GM19397 (cell line): ENCODE measurements at regions not wholly inside any gene's neighbourhood (a gene's known extent, or its start where the extent isn't known, plus 50 kb on each side); places are given as distances from the start of the nearest gene placed in this dataset.

Source experiments
- ATAC-seq: cut with Tn5 transposase; IDR thresholded peaks from one replicate; pipeline ENCODE4 v1.9.1; 2021; ENCODE audit warnings: mild to moderate bottlenecking, moderate library complexity; ENCODE audit not compliant: unreplicated experiment

DNA sequence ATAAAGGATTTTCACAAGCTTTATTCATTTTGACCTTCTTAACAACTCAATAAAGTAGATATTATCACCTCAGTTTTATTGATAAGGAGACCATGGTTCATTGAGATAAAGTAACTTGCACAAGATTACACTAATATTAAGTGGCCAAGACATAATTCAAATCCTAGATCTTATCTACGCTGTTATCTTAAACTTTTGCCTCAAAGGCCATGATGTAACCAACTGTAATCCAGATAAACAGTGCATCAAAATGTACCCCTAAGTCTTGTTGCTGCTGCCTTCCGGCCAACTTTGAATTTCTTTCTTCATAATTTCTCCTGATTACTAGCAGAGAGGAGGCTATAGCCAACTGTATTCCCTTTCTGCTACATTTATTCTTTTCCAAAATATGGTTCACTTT is 1094.8 kb upstream of the PIK3C3 start:
- no peak for ATAC-seq

DNA sequence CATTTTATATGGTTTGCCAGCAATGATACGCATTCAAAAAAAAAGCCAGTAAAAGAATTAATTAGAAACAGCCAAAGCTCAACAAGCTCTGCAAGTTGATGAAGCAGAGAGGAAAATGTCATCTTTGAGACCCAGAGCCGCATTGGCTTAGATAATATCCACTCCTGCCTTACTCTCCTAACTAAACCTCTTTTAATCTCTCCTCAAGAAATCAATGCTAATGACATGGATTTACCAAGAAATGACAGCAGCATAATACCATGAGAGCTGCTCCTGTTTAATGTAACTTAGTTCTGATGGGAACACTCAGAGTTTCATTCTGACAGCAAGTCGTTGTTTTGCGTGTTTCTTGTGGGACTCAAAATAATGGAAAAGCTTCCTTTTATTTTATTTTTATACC is 1099.4 kb upstream of the PIK3C3 start:
- no peak for ATAC-seq

- no peak for ATAC-seq
These were observed 1102.6 kb upstream of the PIK3C3 start for GRCh38 chr18:40852406-40852805.

DNA sequence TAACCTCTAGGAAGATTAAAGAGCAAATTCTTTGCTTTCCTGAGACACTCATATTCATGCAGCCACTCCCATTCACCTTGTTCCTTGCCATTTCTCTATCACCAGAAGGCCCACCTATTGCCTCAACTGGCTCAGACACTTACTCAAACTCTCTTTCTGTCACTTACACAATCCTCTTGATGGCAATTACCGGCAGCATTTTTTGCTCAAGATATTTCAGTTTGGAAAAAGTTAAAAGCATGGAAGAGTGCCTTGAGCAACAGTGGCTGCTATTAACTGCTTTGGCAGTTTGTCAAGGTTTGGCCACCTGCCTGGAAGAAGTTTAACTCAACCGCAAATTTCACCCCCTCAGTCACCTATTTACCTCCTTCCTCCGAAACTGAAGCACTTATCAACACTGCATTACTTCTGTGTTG is 1104.0 kb upstream of the PIK3C3 start:
- no peak for ATAC-seq

GRCh38 chr18:40849886-40850285 is 1105.1 kb upstream of the PIK3C3 start:
- no peak for ATAC-seq

DNA sequence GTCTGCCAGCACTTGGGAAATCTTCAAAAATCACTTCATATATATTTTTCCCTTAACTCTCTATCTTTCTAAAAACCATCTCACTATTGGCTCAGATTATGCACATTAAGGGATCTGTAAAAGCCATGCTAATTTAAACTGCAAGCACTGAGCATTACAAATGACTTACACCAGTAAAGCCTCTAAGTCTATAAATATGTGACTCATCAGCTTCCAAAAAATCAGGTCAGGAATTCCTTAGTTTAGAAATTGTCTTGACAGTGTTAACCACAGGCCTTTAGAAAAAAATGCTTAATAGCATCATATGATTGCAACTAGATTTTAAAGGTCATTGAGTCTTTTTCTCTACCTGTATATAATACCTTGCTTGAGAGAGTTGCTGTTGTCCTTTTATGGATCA is 1113.6 kb upstream of the PIK3C3 start:
- ATAC-seq = no peak

GRCh38 chr18:40841063-40841462 is 1114.0 kb upstream of the PIK3C3 start:
- no peak for ATAC-seq

DNA sequence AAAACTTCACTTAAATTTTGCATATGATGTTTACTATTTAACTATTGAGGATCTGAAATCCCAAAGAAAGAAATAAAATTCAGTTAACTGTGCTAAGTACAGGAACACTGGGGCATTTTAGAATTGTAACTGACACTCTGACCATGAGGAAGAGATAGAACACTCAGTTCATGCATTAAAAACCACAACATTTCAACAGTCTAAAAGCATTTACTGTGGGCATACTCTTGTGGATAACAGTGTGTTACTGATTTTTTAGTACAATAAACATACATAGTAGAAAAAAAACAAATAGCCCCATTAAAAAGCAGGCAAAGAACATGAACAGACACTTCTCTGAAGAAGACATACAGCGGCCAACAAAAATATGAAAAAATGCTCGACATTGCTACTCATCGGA is 1122.7 kb upstream of the PIK3C3 start:
- no peak for ATAC-seq

DNA sequence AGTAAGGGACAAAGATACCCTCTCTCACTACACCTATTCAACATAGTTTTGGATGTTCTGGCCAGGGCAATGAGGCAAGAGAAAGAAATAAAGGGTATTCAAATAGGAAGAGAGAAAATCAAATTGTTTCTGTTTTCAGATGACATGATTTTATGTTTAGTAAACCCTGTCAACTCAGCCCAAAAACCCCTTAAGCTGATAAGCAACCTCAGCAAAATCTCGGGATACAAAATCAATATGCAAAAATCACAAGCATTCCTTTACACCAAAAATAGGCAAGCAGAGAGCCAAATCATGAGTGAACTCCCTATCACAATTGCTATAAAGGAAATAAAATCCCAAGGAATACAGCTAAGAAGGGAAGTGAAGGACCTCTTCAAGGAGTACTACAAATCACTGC is 1130.7 kb upstream of the PIK3C3 start:
- ATAC-seq = no peak

GRCh38 chr18:40821596-40822243 is 1133.3 kb upstream of the PIK3C3 start:
- ATAC-seq = no peak

DNA sequence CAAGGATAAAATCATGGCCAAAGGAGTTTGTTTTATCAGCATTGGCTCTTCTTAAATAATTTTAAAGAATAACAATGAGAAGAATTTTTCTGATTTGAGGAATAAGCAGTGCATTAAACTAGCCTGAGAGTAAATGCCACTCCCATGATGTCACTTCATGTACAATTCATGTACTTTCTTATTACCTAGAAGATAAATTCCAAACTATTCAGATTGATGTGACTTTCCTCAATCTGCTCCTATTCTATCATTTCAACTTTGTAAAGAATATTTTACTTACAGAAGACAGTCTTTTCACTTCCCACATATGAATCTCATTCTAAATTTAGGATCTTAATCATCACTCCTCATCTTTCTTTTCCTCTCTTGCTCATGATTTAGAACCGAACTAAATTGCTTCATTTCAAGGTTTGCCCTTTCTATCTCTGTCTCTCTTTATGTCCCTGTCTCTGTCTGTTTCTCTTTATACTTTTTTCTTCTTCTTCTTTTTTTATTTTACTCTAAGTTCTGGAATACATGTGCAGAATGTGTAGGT is 1142.0 kb upstream of the PIK3C3 start:
- no peak for ATAC-seq

- ATAC-seq = no peak
These were observed 1144.7 kb upstream of the PIK3C3 start for GRCh38 chr18:40810372-40810771.

DNA sequence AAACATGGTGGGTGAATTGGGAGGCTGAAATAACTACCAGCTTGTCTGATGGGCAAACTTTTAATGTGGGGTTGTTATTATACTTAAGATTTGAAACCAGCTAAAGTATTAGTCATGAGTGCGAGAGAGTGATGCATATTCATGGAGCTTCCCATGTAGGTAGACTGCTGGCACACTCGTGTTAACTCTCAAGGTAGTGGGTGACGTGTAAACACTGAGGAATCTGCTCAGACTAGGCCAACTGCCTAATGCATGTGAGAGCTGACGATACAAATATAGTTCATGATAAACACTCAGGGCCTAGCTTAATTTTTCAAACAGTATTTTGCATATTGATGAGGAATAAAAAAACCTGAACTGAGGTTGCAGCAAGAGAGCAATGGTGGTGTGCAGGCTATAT is 1165.7 kb upstream of the PIK3C3 start:
- no peak for ATAC-seq

DNA sequence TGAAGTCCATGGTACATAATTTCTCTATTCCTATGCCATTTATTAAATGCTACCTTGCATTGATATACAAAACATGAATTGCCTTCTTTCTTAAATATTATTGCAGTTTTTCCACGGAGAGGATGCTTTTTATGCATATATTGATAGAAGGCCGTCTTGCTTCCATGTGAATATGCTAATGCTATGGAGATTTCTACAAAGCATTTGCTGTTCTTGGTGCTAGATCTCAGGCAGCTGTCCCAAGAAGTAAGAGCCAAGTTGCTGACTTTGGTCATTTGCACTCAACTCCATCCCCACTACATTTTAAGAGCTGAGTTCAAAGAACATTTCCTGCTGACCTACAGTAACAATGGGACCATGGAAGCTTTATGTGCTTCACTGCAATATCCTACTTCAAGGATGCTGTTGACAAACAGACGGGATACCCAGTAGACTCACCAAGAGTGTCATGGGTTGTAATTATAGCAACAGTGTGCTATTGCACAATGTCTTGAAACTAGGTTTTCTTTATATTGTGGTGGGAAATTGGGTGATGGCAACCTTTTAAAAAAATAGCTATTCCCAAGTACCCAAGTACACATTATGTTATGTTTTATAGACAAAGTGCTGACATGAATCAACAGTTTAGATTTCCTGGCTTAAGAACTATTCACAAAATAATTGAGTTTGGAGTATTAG is 1172.4 kb upstream of the PIK3C3 start:
- ATAC-seq = no peak

DNA sequence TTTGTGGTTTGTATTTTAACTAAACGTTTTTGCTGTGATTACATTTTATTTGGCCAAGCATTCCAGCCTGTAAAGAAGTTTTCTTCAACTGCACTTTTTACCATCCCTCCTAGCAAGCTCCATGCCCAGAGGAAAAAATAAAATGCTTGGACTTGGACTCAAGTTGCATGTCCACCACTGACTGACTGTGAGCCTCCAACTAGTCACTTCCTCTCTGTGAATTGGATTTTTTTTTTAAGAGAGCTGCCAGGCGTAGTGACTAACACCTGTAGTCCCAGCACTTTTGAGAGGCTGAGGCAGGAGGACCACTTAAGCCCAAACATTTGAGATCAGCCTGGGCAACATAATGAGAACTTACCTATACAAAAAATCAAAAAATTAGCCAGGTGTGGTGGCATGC is 1185.2 kb upstream of the PIK3C3 start:
- ATAC-seq = no peak

GRCh38 chr18:40760251-40760650 is 1194.8 kb upstream of the PIK3C3 start:
- no peak for ATAC-seq

GRCh38 chr18:40754477-40754876 is 1200.6 kb upstream of the PIK3C3 start:
- no peak for ATAC-seq

DNA sequence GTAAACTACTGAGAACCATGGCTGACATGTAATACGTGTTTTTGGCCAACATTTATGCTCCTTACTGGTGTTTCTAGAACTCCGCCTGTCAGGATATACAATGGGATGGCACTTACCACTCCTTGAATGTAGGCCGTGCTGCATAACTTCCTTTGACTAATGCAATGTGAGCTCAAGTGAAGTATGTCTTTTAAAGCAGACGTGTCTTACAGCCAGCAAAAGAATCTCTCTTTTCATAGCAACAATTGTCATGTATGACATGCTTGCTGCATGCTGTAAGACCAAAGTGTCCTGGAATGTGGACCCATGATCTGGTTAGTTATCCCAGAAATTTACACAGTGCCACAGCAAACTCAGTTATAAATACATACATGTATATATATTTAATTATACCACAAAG is 1202.7 kb upstream of the PIK3C3 start:
- ATAC-seq = no peak

- ATAC-seq = no peak
These were observed 1203.8 kb upstream of the PIK3C3 start for GRCh38 chr18:40751186-40751585.

- no peak for ATAC-seq
These were observed 1216.0 kb upstream of the PIK3C3 start for GRCh38 chr18:40739029-40739428.

- ATAC-seq = no peak
These were observed 1216.6 kb upstream of the PIK3C3 start for GRCh38 chr18:40738321-40738880.

- ATAC-seq = no peak
These were observed 1246.3 kb upstream of the PIK3C3 start for GRCh38 chr18:40708726-40709125.
